GM20000 (cell line): ENCODE measurements at regions not wholly inside any gene's neighbourhood (a gene's known extent, or its start where the extent isn't known, plus 50 kb on each side); places are given as distances from the start of the nearest gene placed in this dataset.
"Not testable (repeated sequence)": the region's sequence is repeated elsewhere in the genome, so short reads cannot be mapped to it uniquely, and the experiment has no call there.

Source experiments
- DNase-seq: peaks from one replicate; pipeline ENCODE4 v3.0.0; 2012; ENCODE audit warnings: low spot score
- TF ChIP-seq, protein P1 (sequence below): IDR thresholded peaks from 2 replicates; pipeline ENCODE4 v1.5.1; 2012; ENCODE audit warnings: mild to moderate bottlenecking, control low read depth; ENCODE audit errors: extremely low read depth, missing control alignments

DNA sequence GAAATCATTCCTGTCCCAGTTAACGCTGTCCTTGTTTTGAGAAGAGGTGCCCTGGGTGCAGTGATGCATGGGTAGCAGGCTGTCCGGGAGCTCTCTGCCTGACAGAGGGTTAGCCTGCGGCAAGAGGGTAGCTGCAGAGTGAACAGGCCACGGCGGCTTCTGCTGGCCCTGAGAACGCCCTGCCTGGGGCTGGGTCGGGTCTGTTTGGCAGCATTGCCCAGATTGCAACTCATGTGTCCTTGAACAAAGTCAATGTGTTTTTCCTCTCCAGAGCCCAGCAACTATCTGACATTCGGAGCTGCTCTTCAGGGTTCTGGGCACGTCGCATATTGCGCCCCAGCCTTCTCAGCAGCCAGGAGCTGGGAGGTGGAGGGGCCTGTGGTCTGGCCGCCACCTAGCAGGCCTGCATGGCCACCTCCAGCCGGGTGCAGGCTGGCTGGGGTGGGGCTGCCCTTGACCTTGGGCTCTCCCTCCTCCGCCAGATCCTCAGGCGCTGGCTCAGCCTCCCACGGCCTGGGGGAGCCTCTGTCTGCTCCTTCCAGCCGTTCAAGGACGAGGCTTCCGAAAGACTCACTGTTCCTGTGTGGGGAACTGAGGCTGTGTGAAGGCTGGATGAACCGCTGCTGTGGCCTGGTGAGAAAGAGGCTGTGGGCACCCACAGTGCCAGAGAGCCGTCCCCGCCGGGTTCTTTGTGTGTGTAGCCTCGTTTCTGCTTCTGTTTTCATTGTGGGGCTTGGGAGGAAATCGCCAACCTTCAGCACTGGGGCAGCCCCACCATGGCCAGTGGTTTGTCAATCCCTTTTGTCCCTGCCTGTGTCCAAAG, 146.7 kb downstream of the NPIPB11 start:
- DNase-seq: not testable (repeated sequence)

DNA sequence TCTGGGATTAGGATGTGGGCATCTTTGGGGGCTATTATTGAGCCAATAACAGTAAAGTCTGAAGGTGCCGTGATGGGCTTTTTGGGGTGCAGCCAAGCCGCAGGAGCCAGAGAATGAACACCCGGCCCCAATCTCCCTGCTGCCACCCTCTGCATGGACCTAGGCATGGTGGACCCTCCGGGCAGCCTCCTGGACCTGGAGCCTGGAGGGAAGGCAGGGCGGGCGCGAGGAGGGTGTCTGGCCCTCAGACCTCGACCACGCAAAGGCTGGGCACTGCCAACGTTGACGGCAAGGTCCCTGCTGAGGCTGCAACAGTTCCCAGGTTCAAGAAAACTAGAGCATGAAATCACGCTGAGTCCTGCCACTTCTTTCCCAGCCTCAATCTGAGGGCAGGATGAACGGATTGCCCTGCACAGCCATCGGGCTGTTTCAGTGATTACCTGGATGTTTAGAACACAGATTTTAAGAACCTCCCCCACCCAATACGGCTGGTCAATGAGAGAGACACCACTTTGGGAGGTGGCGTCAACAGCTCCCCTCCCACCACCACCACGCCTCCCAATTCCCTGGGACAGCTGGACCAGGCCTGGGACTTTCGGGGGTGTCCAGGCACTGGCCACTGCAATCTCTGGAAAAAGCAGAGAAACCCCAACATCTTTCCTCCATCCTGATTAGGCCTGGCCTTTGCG, 147.4 kb downstream of the NPIPB11 start:
- DNase-seq: not testable (repeated sequence)

DNA sequence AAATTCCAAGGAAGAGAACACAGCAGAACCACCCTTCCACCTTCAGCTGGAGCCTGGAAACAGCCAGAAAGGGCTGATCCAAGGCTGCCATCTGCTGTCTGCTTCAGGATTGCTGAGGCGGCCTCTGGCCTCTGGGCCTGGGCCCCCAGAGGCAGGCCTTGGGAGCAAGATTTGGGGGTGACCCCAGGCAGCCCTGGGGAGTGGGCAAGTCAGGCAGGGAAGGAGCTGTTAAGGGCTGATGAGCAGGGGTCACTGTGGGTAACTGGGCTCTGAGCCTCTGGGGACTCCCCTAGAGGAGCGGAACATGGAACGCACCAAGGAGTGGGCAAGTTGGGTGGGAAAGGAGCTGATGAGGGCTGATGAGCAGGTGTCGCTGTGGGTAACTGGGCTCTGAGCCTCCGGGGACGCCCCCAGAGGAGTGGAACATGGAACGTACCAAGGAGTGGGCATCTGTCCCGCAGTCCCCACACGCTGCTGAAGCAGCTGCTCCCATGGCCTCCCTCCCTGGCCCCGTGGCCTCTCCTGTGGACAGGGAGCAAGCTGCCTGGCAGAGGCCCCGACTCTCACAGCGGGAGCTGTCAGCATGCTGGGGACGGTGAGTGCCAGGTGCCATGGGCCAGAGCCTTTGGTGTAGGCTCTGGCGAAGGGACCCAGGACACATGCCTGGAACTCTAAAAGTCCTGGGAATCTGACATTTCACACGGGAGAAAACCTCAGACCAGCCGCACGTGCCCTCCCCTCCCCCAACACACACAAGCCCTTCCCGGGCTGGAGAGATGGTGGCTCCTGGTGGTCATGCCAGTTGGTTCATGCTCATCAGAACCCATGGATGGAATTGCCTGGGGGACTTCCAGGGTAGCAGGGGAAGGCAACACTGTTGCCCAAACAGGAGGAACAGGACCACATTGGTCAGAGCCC, 148.8 kb downstream of the NPIPB11 start:
- DNase-seq: not testable (repeated sequence)

DNA sequence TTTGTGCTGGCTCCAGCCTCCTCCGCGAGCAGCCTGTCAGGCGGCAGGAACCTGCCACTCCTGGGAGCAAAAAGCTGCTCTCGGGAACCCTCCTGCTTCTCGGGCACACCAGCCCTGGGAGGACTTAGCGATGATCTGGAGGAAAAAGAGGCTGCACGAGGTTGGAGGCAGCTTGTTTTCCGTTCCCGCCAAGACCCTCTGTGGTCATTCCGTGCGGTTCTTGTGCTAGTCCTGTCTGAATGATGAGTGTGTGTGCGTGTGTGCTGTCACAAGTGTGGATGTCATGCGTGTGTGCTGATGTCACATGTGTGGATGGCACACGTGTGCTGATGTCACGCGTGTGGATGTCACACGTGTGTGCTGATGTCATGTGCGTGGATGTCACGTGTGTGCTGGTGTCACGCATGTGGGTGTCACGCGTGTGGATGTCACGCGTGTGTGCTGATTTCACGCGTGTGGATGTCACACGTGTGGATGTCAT, 150.0 kb downstream of the NPIPB11 start:
- TF ChIP-seq, protein P1, sequence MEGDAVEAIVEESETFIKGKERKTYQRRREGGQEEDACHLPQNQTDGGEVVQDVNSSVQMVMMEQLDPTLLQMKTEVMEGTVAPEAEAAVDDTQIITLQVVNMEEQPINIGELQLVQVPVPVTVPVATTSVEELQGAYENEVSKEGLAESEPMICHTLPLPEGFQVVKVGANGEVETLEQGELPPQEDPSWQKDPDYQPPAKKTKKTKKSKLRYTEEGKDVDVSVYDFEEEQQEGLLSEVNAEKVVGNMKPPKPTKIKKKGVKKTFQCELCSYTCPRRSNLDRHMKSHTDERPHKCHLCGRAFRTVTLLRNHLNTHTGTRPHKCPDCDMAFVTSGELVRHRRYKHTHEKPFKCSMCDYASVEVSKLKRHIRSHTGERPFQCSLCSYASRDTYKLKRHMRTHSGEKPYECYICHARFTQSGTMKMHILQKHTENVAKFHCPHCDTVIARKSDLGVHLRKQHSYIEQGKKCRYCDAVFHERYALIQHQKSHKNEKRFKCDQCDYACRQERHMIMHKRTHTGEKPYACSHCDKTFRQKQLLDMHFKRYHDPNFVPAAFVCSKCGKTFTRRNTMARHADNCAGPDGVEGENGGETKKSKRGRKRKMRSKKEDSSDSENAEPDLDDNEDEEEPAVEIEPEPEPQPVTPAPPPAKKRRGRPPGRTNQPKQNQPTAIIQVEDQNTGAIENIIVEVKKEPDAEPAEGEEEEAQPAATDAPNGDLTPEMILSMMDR: no peak
- no peak for DNase-seq

DNA sequence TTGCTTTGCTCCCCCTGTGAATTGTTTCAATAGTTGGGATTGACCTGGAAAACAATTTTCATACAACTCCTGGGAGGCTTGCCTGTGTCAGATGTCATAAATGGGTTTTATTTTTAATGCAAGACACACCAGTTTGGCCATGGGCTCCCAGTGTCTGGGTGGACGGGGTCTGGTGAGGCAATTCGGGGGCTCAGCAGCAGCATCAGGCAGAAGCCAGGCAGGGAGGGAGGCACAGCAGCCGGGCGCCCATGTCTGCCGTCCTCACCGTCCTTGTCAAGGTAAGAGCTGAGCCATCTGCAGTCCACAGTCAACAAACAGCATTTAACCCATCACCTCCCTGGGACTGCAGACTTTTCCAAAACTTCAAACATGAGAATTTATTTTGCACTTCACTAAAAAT, 150.6 kb downstream of the NPIPB11 start:
- not testable (repeated sequence) for DNase-seq

DNA sequence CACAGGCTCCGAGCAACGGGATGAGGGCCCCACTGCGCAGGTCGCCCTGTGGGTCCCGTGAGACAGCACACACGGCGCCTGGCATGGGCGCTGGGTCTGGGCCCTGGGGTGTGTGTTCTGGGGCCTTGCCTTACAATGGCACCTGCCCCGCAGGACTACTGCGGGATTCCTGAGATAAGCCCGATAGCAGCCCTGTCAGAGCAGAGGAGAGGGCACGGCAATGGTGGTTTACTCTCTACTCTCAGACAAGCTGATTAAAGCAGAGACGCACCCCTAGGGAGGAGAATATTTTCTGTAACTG, 151.1 kb downstream of the NPIPB11 start:
- not testable (repeated sequence) for DNase-seq

DNA sequence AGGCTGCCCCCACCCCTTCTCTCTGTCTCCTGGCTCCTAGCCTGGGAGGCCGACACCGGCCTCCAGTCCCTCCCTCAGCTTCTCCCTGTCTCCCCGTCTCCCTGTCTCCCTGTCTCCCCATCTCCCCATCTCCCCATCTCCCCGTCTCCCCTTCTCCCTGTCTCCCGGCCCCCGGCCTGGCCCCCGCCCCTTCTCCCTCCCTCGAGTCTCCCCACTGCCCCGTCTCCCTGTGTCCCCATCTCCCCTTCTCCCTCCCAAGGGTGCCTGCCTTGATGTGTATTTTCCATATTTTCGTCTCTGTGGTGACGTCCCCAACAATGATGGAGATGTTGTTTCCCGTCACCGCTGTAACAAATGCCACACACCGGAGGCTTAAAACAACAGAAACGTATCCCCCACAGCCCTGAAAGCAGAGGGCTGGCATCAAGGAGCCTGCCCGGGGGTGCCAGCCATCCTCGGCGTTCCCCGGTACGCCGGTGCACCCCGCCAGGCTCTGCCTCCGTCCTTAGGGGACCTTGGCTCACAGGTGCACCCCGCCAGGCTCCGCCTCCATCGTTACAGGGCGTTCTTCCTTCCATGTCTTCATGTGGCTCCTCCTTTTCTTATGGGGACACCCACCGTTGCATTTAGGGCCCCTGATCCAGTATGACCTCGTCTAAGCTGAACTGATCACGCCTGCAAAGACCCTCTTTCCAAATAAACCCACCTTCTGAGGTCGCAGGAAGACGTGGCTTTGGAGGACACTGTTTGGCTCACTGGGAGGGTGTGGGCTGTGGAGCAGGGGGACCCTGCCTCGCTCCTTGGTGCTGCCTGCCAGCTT, 151.6 kb downstream of the NPIPB11 start:
- TF ChIP-seq, protein P1: no peak
- no peak for DNase-seq

DNA sequence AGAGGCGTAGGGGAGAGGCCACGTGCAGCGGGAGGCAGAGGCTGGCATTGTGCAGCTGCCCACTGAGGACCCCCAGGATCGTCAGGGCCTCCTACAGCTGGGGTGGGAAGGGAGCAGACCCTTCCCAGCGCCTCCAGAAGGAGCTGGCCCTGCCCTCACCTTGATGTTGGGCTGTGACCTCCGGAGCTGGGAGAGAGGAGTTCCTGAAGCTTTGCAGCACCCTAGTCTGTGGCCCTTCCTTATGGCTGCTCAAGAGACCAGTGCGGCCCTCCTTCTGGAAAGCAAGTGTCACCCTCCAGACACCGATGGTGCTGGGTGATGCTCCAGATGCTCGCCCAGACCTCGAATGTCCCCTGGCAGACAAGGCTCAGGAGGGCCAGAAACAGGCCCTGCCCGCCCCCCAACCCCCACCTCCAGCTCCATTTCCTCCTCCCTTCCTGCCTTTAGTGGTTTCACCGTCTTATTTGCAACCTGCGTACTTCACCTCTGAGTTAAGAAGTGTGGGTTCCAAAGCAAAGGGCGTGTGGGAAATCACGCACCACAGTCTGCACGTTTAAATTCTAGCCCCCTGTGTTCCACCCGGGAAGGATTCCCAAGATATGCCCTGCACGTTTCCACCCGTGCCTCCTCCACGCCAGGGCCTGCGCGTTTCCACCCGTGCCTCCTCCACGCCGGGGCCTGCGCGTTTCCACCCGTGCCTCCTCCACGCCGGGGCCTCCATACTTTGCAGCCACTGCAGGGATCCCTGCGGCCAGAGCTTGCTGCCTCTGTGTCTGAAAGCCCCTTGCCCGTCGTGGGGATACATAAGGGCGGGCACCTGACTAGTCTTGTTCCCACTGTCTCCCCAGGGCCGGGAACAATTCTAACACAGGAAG, 152.6 kb downstream of the NPIPB11 start:
- DNase-seq: not testable (repeated sequence)

DNA sequence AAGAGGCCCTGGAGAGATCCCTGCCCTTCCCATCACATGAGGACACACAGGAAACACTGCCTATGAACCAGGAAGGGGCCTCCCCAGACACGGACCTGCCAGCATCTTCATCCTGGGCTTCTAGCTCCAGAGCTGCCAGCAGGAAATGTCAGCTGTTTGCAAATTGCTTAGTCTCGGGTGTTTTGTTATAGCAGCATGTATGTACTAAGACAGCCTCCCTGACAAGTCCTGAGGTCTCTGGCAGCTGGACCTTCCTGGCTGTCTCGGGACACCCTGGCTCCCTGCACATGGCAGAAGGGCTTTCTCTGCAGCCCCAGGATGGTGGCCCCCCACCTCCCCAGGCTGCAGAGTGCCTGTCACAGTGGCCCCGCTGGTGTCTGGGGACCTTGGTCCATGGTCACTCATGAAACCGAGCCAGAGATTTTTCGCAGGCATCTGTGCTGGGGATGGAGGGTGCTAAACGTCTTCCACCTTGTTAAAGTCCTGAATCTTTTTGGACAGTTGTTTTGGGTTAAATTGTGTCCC, 153.4 kb downstream of the NPIPB11 start:
- not testable (repeated sequence) for DNase-seq

DNA sequence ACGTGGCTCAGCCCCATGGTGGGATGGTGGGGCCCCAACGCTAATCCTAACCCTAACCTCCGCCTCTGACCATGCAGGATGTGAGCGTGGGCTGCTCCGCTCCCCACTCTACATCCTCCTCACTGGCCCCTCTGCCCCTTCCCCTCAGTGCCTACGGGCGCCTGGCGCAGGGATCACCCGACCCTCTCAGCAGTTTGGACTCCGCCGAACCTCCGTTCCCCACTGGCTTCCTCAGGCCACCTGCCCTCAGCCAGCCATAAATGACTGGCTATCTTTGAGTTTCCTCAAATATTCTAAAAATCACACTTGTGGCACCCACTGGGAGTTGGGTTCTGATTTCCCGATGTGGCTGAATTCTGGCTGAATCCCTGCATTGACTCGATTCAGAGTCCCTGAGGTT, 154.2 kb downstream of the NPIPB11 start:
- DNase-seq: not testable (repeated sequence)

DNA sequence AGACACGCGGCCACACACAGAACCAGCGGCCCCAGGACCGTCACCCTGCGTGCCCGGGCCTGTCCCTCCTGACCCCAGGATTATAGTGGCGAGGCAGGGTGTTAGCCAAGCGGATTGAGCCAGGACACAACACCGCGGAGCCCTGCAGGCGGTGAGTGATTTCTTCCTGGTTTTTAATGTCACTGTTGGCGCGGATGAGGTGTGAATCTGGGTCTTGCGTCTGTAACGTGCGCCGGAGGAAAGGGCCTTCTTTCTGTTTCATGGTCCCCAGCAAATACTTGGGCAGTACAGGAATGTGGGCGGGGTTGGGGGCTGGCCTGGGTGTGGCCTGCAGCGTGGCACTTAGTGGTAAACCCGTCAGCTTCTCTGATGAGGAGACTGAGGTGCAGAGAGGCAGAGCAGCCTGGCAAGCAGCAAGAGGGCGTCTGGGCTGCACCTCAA, 154.9 kb downstream of the NPIPB11 start:
- DNase-seq: not testable (repeated sequence)

DNA sequence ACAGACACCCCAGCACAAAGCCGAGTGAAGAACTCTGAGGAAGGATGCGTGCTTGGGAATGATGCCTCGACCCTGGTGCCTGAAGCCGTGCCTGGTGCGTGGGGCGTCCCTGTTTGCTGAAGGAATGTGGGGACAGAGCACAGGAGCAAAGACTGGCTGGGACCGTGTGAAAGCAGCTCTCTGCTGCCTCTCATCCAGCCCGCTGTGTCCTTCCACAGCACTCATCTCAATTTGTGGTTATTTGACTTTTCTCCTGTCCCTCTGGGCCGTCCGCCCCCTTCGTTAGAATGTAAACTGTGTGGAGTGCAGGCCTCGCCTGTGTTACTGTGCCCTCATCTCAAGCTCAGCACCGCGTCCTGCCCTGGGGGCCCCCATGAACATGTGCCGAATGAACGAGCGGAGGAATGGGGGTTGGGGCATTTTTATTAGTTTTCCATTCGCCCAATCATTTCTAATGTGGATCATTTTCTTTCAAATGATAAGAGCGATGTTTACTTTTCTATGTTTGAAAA, 155.5 kb downstream of the NPIPB11 start:
- DNase-seq: not testable (repeated sequence)

DNA sequence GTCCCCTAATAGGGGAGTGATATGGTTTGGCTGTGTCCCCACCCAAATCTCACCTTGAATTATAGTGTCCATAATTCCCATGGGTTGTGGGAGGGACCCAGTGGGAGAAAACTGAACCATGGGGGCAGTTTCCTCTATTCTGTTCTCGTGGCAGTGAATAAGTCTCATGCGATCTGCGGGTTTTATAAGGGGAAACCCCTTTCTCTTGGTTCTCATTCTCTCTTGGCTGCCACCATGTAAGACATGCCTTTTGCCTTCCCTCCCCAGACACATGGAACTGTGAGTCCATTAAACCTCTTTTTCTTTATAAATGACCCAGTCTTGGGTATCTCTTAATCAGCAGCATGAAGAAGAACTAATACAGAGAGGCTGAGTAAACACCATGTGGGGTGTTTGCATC, 156.0 kb downstream of the NPIPB11 start:
- not testable (repeated sequence) for DNase-seq

DNA sequence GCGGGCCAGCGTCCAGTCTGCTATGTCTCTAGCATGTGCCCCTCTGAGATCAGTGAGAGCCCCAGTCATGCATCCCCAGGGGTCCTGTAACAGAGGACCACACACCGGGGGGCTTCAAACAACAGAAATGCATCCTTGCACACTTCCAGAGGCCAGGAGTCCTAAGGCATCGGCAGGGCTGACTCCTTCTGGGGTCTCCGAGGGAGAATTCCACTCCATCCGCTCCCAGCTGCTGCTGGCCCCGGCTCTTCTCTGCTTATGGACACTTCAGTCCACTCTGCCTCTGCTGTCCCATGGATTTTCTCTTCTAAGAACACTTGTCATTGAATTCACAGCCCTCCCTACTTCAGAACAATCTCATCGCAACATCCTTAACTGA, 157.6 kb downstream of the NPIPB11 start:
- not testable (repeated sequence) for DNase-seq

DNA sequence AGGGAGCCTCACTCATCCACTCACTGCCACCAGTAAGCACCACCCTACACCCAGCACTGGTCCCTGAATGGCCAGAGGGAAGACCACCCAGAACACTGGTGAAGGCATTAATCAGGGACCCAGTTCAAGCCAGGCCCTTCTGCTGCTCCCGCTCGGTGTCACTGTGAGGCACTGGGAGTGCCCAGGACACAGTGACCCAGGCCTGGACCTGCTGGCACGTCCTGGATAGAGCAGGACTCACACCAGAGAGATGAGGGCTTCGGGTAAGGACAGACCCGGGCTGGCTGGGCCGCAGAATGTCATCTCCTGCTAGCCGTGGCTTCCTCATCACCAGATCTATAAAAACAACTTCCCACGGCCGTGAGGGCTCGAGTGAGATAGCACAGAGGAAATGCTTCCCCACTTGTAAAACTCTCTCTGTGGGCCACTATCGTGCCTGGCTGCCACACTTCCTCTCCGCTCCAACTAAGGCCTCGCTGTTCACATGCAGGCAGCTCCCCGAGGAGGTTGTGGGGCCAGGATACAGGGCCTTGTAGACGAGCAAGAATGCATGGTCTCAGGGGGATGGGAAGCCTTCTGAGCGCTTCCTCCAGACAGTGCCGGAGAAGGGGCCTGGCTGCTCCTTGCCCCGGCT, 158.1 kb downstream of the NPIPB11 start:
- DNase-seq: not testable (repeated sequence)

DNA sequence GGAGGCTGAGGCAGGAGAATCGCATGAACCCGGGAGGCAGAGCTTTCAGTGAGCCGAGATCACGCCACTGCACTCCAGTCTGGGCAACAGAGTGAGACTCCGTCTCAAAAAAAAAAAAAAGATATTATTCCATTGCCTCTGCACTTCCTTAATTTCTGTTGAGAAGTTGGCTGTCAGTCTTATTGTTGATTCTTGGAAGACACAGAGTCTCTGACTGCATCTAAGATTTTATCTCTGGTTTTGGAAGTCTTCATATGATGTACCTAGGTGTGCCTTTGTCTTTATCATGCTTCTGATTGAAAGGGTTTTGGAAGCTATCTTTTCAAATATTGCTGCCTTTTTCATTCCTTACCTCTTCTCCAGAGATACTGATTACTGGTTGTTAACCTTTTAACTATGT, 160.4 kb downstream of the NPIPB11 start:
- DNase-seq: not testable (repeated sequence)
